NCI-H2107 treated with DMSO at 0.1 percent for 48 hours (cell line): ENCODE measurements at regions not wholly inside any gene's neighbourhood (a gene's known extent, or its start where the extent isn't known, plus 50 kb on each side); places are given as distances from the start of the nearest gene placed in this dataset.

Experiments used
- DNase-seq: peaks from one replicate; lab custom pipeline; 2025; ENCODE audit not compliant: unreplicated experiment; lab: John Stamatoyannopoulos, UW

- peak; percentile 79 for DNase-seq
These were observed 134.4 kb upstream of the ABCA1 start for GRCh38 chr9:105062222-105062855.

GRCh38 chr9:105064248-105065097 is 136.5 kb upstream of the ABCA1 start:
- DNase-seq: peak; percentile 82

GRCh38 chr9:105065098-105066088 is 137.4 kb upstream of the ABCA1 start:
- DNase-seq: no peak

GRCh38 chr9:105066275-105066865 is 138.4 kb upstream of the ABCA1 start:
- DNase-seq: no peak

- no peak for DNase-seq
These were observed 140.1 kb upstream of the ABCA1 start for GRCh38 chr9:105067895-105068580.

- DNase-seq: no peak
These were observed 141.3 kb upstream of the ABCA1 start for GRCh38 chr9:105069285-105069684.

GRCh38 chr9:105069696-105070095 is 141.7 kb upstream of the ABCA1 start:
- no peak for DNase-seq

GRCh38 chr9:105070176-105070575 is 142.2 kb upstream of the ABCA1 start:
- no peak for DNase-seq

GRCh38 chr9:105072476-105072875 is 144.5 kb upstream of the ABCA1 start:
- no peak for DNase-seq

GRCh38 chr9:105073147-105073546 is 145.2 kb upstream of the ABCA1 start:
- no peak for DNase-seq

- DNase-seq: no peak
These were observed 146.5 kb upstream of the ABCA1 start for GRCh38 chr9:105074491-105074890.

GRCh38 chr9:105076729-105077128 is 148.8 kb upstream of the ABCA1 start:
- DNase-seq: no peak

- no peak for DNase-seq
These were observed 151.5 kb upstream of the ABCA1 start for GRCh38 chr9:105079457-105079856.

GRCh38 chr9:105082843-105083242 is 154.9 kb upstream of the ABCA1 start:
- DNase-seq: no peak

- no peak for DNase-seq
These were observed 155.3 kb upstream of the ABCA1 start for GRCh38 chr9:105083256-105083655.

GRCh38 chr9:105087910-105088898 is 156.2 kb upstream of the SLC44A1 start:
- DNase-seq: no peak

- DNase-seq: no peak
These were observed 154.6 kb upstream of the SLC44A1 start for GRCh38 chr9:105089874-105090273.

GRCh38 chr9:105091004-105091640 is 153.3 kb upstream of the SLC44A1 start:
- no peak for DNase-seq

GRCh38 chr9:105093685-105094084 is 150.8 kb upstream of the SLC44A1 start:
- peak; percentile 10 for DNase-seq
